ENCODE measurements at regions not wholly inside any gene's neighbourhood (a gene's known extent, or its start where the extent isn't known, plus 50 kb on each side); places are given as distances from the start of the nearest gene placed in this dataset.

DNA sequence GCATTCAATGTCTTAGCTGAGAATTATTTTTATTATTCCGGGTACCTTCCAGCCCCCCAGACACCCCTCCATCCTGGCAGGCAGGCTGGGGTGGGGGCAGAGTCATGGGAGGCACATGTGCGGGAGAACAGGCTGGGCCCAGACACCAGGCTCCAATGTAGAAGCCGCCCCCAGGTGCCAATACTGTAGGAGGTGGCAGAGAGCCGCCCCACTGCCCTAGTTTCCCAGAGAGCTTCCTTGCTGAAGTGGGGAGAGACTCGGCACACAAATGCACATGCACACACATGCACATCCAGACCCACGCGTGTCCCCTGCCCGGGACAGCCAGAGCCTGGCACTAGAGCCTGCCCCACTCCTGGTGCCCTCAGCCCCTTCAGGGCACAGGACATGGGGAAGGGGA is 98.4 kb upstream of the LINGO1 start:
- DNase-seq = no peak

- DNase-seq = no peak
These were observed 95.1 kb upstream of the LINGO1 start for GRCh38 chr15:77727635-77728304.

- DNase-seq = no peak
These were observed 92.0 kb upstream of the LINGO1 start for GRCh38 chr15:77724715-77725114.

DNA sequence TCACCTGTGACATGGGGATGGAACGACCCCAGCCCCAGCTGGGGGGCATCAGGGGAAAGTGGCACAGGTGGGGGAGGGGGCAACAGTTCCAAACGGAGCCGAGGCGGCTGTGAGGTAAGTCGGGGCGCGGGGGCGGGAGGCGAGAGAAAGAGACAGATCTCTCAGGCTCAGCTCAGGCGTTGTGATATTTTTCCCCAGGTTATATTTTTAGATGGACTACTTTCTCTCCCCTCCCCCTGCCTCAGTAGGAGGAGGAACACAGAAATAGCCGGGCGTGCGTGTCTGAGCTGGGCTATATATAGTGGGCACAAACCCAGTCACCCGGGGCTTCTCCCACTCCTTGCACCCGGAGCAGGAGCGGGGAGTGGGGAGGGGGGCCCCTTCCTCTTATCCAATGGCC is 91.0 kb upstream of the LINGO1 start:
- DNase-seq = no peak

GRCh38 chr15:77722759-77723460 is 90.2 kb upstream of the LINGO1 start:
- DNase-seq = no peak

- DNase-seq = no peak
These were observed 89.3 kb upstream of the LINGO1 start for GRCh38 chr15:77721963-77722362.

GRCh38 chr15:77720655-77721054 is 87.9 kb upstream of the LINGO1 start:
- no peak for DNase-seq

DNA sequence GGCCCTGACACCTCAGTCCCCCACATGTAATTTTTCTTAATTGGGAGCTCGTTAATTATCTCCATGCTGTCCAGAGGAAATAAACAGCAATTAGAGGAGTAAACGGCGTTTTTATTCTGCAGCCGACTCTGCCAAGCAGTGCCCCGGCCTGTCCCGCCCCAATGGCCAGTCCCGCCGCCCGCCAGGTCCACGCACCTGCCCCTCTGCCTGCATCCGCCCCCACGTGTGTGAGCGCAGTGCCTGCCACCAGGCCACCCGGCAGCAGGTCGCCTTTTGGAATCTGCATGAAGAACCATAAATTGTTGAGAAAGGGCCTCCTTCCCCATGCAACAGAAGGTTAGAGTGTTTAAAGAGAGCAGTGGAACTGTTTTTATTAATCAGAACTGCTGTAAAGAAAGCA is 87.5 kb upstream of the LINGO1 start:
- no peak for DNase-seq

GRCh38 chr15:77719450-77719849 is 86.7 kb upstream of the LINGO1 start:
- no peak for DNase-seq

DNA sequence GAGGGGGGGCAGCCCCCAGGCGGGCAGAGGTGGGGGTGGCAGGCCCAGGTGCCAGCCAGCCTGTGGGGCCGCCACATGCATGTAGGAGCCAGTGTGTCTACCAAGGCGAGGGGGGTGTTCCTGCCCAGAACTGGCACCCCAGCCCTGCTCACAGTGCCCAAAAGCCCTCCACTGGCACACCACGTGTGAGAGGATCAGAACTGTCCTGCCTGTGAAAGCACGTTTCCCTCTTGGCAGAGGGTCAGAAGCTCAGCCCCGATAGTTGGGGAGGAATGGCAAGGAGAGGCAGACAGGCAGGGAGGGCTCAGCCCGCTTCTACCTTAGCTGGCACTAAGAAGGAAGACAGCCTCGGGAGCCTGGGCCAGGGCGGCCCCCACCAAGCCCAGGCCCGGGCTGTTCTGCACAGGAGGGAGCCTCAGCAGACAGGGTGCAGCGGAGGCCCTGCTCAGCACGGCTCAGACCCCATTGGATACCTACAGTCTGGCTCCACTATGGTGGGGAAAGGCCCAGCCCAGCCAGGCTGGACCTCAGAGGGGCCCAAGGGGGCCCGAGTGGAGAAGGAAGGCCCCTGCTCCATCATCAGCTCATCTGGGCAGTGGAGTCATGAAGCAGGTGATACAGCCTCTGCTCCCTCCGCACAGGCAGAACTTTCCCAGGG is 84.8 kb upstream of the LINGO1 start:
- DNase-seq = no peak

DNA sequence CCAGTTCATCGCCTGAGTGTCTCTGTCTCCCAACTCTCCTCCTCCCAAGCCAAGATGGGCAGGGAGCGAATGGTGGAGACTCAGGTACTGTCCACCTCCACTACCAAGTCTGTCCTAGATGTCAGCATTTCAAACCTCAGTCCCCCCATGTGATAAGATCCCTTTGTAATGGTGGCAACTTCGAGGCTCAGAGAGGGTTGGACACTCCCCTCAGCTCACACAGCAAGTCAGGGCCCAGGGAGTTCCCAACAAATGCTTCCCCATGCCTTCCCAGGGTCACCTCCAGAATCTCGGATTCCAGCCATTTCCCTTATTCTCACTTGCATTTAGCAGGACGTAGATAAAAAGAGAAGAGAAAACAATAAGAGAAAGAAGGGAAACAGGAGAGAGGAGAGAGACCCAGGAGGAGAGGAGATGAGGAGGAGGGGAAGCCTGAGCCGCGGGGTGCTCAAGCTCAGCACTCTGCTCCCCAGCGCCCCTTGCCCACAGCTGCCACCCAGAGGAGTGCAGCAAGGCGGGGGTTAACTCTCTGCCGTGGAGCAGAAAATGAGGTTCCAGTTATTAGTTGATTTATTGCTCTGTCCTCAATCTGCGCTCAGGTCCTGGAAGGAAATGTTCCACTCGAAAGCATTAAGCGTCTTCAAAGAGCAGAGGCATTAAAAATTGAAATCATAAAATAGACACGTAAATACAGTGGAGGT is 84.1 kb upstream of the LINGO1 start:
- DNase-seq = no peak

GRCh38 chr15:77715860-77716259 is 83.1 kb upstream of the LINGO1 start:
- no peak for DNase-seq

GRCh38 chr15:77715051-77715450 is 82.3 kb upstream of the LINGO1 start:
- DNase-seq = no peak

GRCh38 chr15:77714555-77714954 is 81.8 kb upstream of the LINGO1 start:
- no peak for DNase-seq

DNA sequence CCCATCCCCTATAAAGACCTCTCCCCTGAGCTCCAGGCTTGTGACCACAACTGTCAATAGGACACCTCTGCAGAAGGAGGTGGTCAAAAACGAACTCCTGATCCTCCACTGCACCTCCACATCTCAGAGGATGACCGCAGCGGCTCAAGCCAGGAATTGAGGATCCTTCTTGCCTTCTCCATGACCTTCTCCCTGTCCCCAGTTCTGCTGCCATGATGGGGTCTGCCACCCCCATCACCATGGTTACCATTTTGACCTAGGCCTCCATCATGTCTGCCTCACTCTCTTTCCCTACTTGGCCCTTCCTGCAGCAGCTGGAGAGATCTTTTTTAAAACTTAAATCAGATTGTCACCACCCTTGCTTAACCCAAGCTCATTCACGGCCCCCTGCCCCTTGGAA is 81.3 kb upstream of the LINGO1 start:
- DNase-seq = no peak

DNA sequence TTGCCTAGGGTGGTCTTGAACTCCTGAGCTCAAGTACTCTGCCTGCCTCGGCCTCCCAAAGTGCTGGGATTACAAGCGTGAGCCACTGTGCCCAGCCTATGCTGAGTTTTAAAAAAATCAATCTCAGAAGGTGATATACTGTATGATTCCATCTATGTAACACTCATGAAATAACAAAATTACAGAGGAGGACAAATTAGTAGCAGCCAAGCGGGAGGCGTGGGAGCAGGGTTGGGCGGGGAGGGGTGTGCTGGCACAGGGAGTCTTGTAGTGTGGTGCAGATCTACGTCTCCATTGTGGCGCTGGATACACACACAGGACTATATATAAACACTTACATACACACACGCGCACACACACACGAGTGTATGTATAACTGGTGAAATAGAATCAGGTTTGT is 80.6 kb upstream of the LINGO1 start:
- DNase-seq = no peak

GRCh38 chr15:77712438-77712837 is 79.7 kb upstream of the LINGO1 start:
- no peak for DNase-seq

- DNase-seq = no peak
These were observed 77.9 kb upstream of the LINGO1 start for GRCh38 chr15:77710637-77711036.

DNA sequence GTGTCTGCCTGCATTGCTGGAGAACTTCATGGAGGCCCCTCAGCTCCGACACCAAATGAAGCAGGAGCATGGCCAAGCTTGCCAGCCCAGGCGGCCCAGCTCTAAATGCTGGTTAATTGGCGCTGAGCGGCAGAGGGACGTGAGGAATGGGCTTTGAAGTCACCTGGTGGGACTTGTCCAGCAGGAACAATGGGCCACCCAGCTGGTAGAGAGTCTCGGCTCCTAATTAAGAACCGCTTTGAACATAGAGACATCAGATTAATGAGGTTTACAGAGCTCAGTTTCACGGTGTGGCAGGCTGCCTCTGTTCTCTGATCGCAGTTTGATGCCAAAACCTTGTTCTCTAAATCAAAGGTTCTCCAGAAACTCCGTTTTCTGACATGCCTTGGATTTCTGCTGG is 77.5 kb upstream of the LINGO1 start:
- DNase-seq = no peak

- DNase-seq = no peak
These were observed 76.6 kb upstream of the LINGO1 start for GRCh38 chr15:77709135-77709886.

DNA sequence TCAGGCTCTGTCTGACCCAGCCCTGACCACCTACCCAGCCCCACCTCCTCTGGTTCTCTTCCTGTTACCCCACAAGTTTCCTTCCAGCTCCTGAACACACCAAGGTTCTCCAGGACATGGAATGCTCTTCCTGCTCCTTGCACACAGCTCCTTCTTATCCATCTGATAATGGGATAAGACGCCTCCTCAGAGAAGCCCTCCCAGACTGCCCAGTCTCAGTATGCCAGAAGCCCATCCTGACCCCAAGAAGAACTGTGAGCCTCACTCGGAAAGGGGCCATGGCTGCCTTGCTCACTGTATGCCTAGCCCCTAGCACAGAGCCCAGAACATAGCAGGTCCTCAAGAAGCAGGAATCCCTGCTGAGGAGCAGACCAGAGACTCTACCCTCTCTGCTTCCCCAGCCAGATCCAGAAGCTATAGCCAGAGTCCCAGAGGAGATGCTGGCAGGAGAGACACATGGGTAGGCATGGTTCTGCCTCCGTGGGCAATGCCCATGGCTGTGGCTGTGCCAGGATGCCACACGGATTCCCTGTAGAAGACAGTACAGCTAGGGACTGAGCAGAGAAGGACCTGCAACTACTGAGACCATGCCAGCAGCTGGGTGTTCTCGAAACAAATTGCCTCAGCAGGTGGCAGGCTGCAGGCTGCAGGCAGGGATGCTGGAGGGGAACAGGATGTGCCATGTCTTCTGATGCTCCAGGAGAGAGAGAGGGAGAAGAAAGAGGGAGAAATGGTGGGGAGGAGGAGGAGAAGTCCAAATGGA is 74.0 kb upstream of the LINGO1 start:
- no peak for DNase-seq
